OCI-LY7 (cell line): ENCODE measurements at regions not wholly inside any gene's neighbourhood (a gene's known extent, or its start where the extent isn't known, plus 50 kb on each side); places are given as distances from the start of the nearest gene placed in this dataset.

ENCODE experiments used
- BruUV-seq: library from RNA; stranded (reverse); fragments of 400-500 nt; replicated peaks from 2 replicates; lab custom pipeline; 2021; lab: Mats Ljungman, UMichigan
- CTCF ChIA-PET: fragments of 300-600 bp; sonication (Branson Sonifier 250); formaldehyde crosslinking; loops from one replicate; lab custom pipeline; 2022; ENCODE audit warnings: antibody characterized with exemption; ENCODE audit not compliant: unreplicated experiment; lab: Charles Lee
- POLR2A ChIA-PET: fragments of 300-600 bp; sonication (Branson Sonifier 250); formaldehyde crosslinking; loops from one replicate; lab custom pipeline; 2022; ENCODE audit warnings: antibody characterized with exemption; lab: Charles Lee
- DNase-seq: peaks from one replicate; pipeline ENCODE4 v3.0.0-alpha.2; 2015; ENCODE audit warnings: low spot score
- H2AFZ ChIP-seq: fragments of 200-600 bp; sonication (generic), shearing (Covaris generic); 2 replicates; pipeline ENCODE4 v1.6.1; 2014; ENCODE audit warnings: mild to moderate bottlenecking, antibody characterized with exemption, low read length, moderate library complexity
- H3K27ac ChIP-seq: fragments of 200-600 bp; sonication (generic); 2 replicates; pipeline ENCODE4 v1.5.1; 2014; ENCODE audit warnings: mixed run types, low read depth, mild to moderate bottlenecking, moderate library complexity, low read length, inconsistent platforms; ENCODE audit not compliant: poor library complexity, severe bottlenecking
- H3K36me3 ChIP-seq: fragments of 200-600 bp; sonication (generic); 2 replicates; pipeline ENCODE4 v1.6.1; 2014; ENCODE audit warnings: mild to moderate bottlenecking, antibody characterized with exemption, low read length, moderate library complexity, mixed read lengths; ENCODE audit not compliant: insufficient read depth
- H3K4me1 ChIP-seq: fragments of 200-600 bp; sonication (generic); 2 replicates; pipeline ENCODE4 v1.5.1; 2014; ENCODE audit warnings: mild to moderate bottlenecking, low read length; ENCODE audit not compliant: insufficient read depth, poor library complexity, severe bottlenecking
- H3K4me2 ChIP-seq: fragments of 200-600 bp; sonication (generic); 2 replicates; pipeline ENCODE4 v1.6.1; 2014; ENCODE audit warnings: mild to moderate bottlenecking, low read length
- H3K4me3 ChIP-seq: fragments of 200-600 bp; sonication (generic); 2 replicates; pipeline ENCODE4 v1.5.1; 2014; ENCODE audit warnings: mild to moderate bottlenecking, low read depth, low read length; ENCODE audit not compliant: poor library complexity, severe bottlenecking
- H3K79me2 ChIP-seq: fragments of 200-600 bp; sonication (generic); 2 replicates; pipeline ENCODE4 v1.6.1; 2016; ENCODE audit warnings: low read depth, mild to moderate bottlenecking, low read length, moderate library complexity, mixed read lengths; ENCODE audit not compliant: insufficient read depth
- H3K9me2 ChIP-seq: fragments of 200-600 bp; sonication (generic); 2 replicates; pipeline ENCODE4 v1.6.1; 2016; ENCODE audit warnings: mild to moderate bottlenecking, low read length, mixed read lengths; ENCODE audit not compliant: insufficient read depth
- H3K9me3 ChIP-seq: fragments of 200-600 bp; sonication (generic); 2 replicates; pipeline ENCODE4 v1.6.1; 2014; ENCODE audit warnings: mild to moderate bottlenecking, mixed run types, low read length, mixed read lengths
- H4K20me1 ChIP-seq: fragments of 200-600 bp; sonication (generic); 2 replicates; pipeline ENCODE4 v1.6.1; 2014; ENCODE audit warnings: mild to moderate bottlenecking, antibody characterized with exemption, low read length, moderate library complexity, mixed read lengths; ENCODE audit not compliant: insufficient read depth
- EZH2phosphoT487 ChIP-seq: fragments of 200-600 bp; sonication (generic); IDR thresholded peaks from 2 replicates; pipeline ENCODE4 v1.6.1; 2018; ENCODE audit warnings: low read depth, borderline replicate concordance, mild to moderate bottlenecking, mixed run types, antibody characterized with exemption, low read length, moderate library complexity, mixed read lengths
- intact Hi-C: fragments of 100-400 bp; cut with micrococcal nuclease; formaldehyde crosslinking; loops from one replicate; pipeline ENCODE4 v1.10.0; 2022; ENCODE audit not compliant: unreplicated experiment
- TF ChIP-seq, protein P1 (sequence below): fragments of 200-600 bp; sonication (generic); conservative IDR thresholded peaks from 2 replicates; pipeline ENCODE4 v1.5.1; 2014; ENCODE audit warnings: mild to moderate bottlenecking, antibody characterized with exemption, low read length, moderate library complexity, mixed read lengths

DNA sequence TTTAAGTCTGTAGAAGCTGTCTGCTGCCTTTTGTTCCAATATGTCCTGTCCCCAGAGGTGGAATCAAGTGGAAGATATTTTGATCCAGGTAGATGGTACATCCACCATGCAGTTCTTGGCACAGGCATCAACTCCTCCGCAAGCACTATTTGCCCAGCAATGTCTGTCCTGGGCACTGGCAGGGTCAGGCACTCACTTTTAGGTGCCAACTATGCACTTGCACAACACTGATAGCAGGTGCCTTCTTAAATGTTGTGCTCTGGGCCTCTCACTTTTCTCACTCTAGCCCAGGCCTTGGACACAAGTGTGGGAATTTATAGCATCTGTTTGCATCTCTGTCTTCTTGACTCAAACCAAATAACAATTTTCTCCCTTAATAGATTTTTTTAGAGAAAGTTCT lies 140.5 kb upstream of the UBE2E2 start:
- intact Hi-C loops = no loop called here
- no peak for DNase-seq
- H3K4me1 ChIP-seq = peaks cover 6% of the 10 kb centered on the region
- no peak overlapping the region for H3K27ac ChIP-seq
- no peaks in the 10 kb centered on the region for H4K20me1 ChIP-seq
- no peaks in the 10 kb centered on the region; the same call in 1 of the 2 replicates for H3K9me3 ChIP-seq
- H3K4me2 ChIP-seq = no peak overlapping the region
- CTCF ChIA-PET = no interaction called here
- BruUV-seq = no TSS peak
- H2AFZ ChIP-seq = no peak overlapping the region
- no peak overlapping the region for H3K4me3 ChIP-seq
- POLR2A ChIA-PET = interaction anchor here (0.7 kb wide), 1 partner anchor 830 kb away, joined by 3 read pairs; no protein-coding TSS in a partner anchor
- no peaks in the 10 kb centered on the region for H3K9me2 ChIP-seq
- no peaks in the 10 kb centered on the region for H3K36me3 ChIP-seq
- no peaks in the 10 kb centered on the region for H3K79me2 ChIP-seq
- no peak for TF ChIP-seq EZH2phosphoT487
- TF ChIP-seq, protein P1, sequence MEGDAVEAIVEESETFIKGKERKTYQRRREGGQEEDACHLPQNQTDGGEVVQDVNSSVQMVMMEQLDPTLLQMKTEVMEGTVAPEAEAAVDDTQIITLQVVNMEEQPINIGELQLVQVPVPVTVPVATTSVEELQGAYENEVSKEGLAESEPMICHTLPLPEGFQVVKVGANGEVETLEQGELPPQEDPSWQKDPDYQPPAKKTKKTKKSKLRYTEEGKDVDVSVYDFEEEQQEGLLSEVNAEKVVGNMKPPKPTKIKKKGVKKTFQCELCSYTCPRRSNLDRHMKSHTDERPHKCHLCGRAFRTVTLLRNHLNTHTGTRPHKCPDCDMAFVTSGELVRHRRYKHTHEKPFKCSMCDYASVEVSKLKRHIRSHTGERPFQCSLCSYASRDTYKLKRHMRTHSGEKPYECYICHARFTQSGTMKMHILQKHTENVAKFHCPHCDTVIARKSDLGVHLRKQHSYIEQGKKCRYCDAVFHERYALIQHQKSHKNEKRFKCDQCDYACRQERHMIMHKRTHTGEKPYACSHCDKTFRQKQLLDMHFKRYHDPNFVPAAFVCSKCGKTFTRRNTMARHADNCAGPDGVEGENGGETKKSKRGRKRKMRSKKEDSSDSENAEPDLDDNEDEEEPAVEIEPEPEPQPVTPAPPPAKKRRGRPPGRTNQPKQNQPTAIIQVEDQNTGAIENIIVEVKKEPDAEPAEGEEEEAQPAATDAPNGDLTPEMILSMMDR = no peak

DNA sequence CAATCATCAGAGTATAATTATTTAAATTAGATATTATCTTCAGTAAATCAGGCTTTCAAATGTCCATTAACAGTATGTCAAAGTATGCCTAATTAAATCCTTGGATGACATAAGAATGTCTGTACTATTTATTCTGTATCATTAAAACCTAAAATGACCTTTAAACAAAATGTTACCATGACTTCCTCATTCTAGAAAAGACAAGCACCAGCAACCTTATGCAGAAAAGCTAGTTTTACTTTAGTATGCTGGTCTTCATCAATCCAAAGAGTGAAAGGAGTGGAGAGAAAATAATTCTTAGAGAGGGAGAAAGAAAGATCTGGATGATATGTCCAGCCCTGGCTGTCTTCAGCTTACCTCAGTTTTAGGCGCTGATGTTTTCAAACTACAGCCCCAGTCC lies 140.1 kb upstream of the UBE2E2 start:
- Histone ChIP-seq H3K36me3 (no peaks in the 10 kb centered on the region), H3K79me2 (no peaks in the 10 kb centered on the region), H3K9me2 (no peaks in the 10 kb centered on the region), H3K9me3 (no peaks in the 10 kb centered on the region; the same call in 1 of the 2 replicates), H3K27ac (no peak overlapping the region), H3K4me2 (no peak overlapping the region), H3K4me3 (no peak overlapping the region), H4K20me1 (no peaks in the 10 kb centered on the region), H2AFZ (no peak overlapping the region), H3K4me1 (peaks cover 10% of the 10 kb centered on the region)
- intact Hi-C loops = no loop called here
- POLR2A ChIA-PET = interaction anchor here (0.7 kb wide), 1 partner anchor 829 kb away, joined by 3 read pairs; no protein-coding TSS in a partner anchor
- no TSS peak for BruUV-seq
- TF ChIP-seq EZH2phosphoT487 = no peak
- TF ChIP-seq, protein P1 = no peak
- no peak for DNase-seq
- CTCF ChIA-PET = no interaction called here

DNA sequence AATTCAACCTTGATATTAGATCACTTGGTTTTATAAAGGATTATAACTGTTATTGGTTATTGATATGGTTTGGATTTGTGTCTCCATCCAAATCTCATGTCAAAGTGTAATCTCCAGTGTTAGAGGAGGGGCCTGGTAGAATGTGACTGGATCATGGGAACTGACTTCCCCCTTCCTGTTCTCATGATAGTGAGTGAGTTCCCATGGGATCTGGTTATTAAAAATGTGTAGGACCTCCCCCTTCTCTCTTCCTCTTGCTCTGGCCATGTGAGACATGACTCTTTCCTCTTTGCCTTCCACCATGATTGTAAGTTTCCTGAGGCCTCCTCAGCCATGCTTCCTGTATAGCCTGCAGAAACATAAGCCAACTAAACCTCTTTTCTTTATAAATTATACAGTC lies 136.0 kb upstream of the UBE2E2 start:
- Histone ChIP-seq H3K4me1 (peaks cover 46% of the 10 kb centered on the region), H3K4me2 (no peak overlapping the region), H3K4me3 (no peak overlapping the region), H3K27ac (no peak overlapping the region), H3K79me2 (no peaks in the 10 kb centered on the region), H3K9me2 (no peaks in the 10 kb centered on the region), H4K20me1 (no peaks in the 10 kb centered on the region), H3K9me3 (no peaks in the 10 kb centered on the region; the same call in 1 of the 2 replicates), H3K36me3 (no peaks in the 10 kb centered on the region), H2AFZ (no peak overlapping the region; the same call in 1 of the 2 replicates)
- intact Hi-C loops = no loop called here
- ChIA-PET CTCF (no interaction called here), POLR2A (no interaction called here)
- DNase-seq = no peak
- no TSS peak for BruUV-seq
- TF ChIP-seq EZH2phosphoT487 = no peak
- TF ChIP-seq, protein P1 = no peak
